H1 (cell line): ENCODE measurements at regions not wholly inside any gene's neighbourhood (a gene's known extent, or its start where the extent isn't known, plus 50 kb on each side); places are given as distances from the start of the nearest gene placed in this dataset.

Experiments used
- ATF3 ChIP-seq: IDR thresholded peaks from 2 replicates; pipeline ENCODE4 v1.6.1; 2011; ENCODE audit warnings: low read depth, mild to moderate bottlenecking, low read length; ENCODE audit not compliant: insufficient read depth
- CREB1 ChIP-seq: IDR thresholded peaks from 2 replicates; pipeline ENCODE4 v1.6.1; 2012; ENCODE audit warnings: inconsistent platforms
- CTCF ChIP-seq, 3 experiments: IDR thresholded peaks; 1 replicate in 2 of 3; 2 replicates in 1 of 3; pipeline versions ENCODE4 v1.5.1 to v1.6.1; 2011; ENCODE audit warnings: low read length in 3 of 3, mild to moderate bottlenecking in 3 of 3, inconsistent platforms in 2 of 3, low read depth in 1 of 3, moderate library complexity in 1 of 3; ENCODE audit not compliant: insufficient read depth in 1 of 3; ENCODE audit errors: control extremely low read depth in 1 of 3
- EZH2 ChIP-seq: fragments of 200-600 bp; sonication (generic); IDR thresholded peaks from 2 replicates; pipeline ENCODE4 v1.7.1; 2012; ENCODE audit warnings: low read depth, mild to moderate bottlenecking, moderate library complexity, low read length, inconsistent platforms; ENCODE audit not compliant: severe bottlenecking
- SRF ChIP-seq: IDR thresholded peaks from 2 replicates; pipeline ENCODE4 v1.6.1; 2011; ENCODE audit warnings: mild to moderate bottlenecking, low read depth, low read length, moderate library complexity
- TBP ChIP-seq: IDR thresholded peaks from 2 replicates; pipeline ENCODE4 v1.6.1; 2011; ENCODE audit warnings: low read depth, low read length, improper control_type of control experiment

GRCh38 chr6:15088904-15089568, 156.8 kb upstream of the JARID2 start:
- TF ChIP-seq CTCF (IDR thresholded peaks at IDR 0.05; ENCODE audit: control extremely low read depth in 1 of 3, insufficient read depth in 1 of 3, low read depth in 1 of 3, low read length in 3 of 3) (no peak), EZH2 (no peak), SRF (no peak), TBP (no peak), CREB1 (no peak), ATF3 (no peak)
